GM18861 (cell line): ENCODE measurements at regions not wholly inside any gene's neighbourhood (a gene's known extent, or its start where the extent isn't known, plus 50 kb on each side); places are given as distances from the start of the nearest gene placed in this dataset.
"Not testable (repeated sequence)": the region's sequence is repeated elsewhere in the genome, so short reads cannot be mapped to it uniquely, and the experiment has no call there.

Experiments
- ATAC-seq: cut with Tn5 transposase; IDR thresholded peaks from one replicate; pipeline ENCODE4 v1.9.1; 2021; ENCODE audit not compliant: unreplicated experiment

DNA sequence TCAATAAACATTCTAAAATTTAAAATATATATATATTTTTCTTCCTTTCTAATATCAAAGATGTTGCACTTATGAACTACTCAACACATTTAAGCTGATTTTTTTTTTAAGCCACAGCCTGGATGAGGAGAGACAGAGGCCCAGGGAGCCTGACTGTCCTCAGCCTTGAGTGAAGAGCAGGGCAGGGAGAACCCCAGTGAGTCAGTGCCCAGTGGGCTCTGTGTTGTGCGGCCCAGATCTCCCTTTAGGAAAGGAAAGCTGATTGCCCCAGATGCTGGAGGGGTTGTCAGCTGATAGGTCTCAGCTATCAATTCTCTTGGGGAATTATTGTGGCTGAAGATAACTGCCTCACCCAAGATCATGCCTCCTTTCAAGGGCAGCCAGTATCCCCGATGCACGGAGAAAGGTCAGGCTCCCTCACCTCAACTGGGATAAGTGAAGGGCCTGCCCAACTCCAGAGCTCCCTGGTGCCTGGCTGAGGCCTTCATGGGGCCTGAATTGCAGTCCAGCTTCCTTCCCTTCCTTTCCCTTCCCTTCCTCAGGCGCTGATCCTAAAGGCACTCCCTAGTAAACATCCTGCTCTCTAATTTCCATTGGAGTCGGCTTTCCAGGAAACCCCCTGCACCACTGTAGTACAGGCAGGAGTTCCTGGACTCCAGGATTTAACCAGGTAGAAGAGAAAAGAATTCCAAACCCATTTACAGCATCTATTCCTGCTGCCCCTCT, 106.9 kb upstream of the ATL2 start:
- ATAC-seq = no peak

DNA sequence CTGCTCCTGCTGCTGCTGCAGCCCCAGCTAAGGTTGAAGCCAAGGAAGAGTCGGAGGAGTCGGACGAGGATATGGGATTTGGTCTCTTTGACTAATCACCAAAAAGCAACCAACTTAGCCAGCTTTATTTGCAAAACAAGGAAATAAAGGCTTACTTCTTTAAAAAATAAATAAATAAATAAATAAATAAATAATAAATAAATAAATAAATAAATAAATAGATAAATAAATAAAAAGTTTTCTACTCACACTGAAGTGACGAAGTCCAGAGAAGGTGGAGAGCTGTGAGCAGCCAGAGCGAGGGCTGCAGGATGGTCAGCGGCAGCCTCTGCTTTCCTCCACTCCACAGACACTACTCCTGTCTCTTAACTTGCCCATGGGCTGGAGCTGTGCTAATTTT, 105.6 kb upstream of the ATL2 start:
- not testable (repeated sequence) for ATAC-seq

DNA sequence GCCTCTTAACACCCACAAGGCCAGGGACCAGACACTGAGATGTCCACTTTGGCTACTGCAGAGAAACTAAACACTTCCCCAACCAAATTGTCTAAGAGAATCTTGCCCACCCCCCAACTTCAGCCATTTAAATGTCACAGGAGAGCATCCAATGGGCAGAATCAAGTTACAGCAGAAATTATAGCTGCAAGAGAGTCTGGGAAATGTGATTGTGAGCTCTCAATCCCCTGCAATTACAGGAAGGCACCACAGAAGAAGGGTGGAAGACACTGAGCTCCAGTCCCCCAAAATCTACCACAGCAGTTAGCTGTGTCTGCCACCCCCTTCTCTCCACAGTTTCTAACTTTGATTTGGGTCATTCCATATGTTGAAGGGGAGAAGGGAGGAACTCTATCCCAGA, 103.5 kb upstream of the ATL2 start:
- ATAC-seq = no peak

DNA sequence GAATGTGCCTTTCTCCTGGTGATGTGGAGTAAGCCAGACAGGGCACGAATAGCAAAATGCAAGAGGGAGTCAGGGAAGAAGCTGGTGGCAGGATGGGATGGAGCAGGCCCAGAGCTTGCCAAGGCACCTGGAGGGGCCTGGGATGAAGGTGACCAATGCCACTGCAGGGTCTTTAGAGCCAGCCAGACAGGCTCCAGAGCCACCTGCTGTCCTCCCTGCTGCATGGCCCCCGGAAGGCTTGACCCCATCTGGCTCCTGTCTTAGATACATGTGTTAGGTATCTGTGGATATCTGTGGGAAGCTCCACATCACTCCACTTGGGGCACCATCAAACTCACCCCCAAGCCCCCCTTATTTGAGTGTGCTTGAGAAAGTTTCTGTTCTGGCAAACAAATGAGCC, 99.9 kb upstream of the ATL2 start:
- ATAC-seq = no peak

DNA sequence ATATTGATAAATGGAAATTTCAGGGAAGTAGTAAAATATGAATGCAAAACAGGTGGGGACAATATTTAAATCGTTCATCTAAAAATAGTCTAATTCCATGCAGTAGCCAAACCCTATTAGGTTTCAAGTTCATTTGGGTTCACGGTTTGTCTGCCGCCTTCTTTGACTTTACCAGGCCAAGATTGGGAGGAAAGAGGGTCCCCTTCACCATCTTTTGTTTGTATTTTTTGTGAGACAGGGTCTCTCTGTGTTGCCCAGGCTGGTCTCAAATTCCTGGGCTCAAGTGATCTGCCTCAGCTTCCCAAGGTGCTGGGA, 98.5 kb upstream of the ATL2 start:
- no peak for ATAC-seq

DNA sequence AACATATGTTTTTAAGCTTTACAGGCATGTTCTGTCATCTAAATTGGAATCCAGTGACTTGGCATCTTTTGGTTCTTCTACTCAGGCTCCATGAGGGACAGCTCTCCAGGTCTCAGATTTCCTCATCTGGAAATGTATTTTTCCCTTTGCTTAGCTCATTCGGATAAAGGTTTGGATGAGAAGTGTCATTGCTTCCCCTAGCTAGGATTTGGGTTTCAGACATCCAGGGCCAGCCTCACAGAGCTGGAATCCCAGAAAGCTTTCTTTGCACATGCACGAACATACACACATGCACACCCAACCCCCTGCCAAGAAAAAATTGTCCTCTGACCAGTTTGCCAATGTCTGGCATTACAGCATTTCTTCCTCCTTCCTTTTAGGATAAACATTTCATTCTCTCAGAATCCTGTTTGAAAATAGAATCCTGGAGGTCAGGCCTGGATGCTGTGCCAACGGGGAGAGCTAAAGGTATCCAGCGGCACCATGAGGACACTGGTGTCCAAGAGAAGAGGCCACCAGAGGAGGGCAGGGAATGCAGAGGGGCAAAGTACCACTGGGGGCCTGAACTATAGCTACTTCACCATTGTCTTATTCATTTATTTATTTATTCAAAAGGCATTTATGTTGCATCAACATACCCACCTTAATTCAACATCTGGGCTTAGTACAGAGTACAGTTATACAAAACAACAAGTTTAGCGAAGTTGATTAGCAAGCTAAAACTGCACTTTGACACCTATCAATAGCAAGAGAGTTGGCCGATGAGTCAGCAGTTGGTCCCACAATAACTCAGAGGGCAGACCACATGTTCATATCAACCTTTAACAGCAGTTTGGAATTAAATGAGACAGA, 97.9 kb upstream of the ATL2 start:
- no peak for ATAC-seq

DNA sequence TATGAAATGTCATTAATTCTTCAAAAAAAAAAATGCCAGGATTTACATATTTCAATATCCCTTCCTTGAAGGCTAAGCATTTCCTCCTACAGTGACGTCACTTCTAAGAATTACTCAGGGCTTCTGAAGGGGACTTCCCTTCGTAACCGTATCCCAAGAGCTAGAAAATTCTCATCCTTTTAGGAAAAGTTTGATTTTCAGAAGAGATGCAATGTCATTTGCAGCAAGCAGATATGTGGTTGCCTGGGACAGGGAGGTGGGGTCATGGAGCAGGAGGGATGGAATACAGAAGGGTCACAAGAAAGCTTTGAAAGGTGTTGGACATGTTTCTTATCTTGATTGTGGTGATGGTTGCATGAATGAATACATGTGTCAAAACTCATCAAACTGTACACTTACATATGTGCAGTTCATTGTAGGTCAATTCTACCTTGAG, 97.0 kb upstream of the ATL2 start:
- ATAC-seq = no peak

DNA sequence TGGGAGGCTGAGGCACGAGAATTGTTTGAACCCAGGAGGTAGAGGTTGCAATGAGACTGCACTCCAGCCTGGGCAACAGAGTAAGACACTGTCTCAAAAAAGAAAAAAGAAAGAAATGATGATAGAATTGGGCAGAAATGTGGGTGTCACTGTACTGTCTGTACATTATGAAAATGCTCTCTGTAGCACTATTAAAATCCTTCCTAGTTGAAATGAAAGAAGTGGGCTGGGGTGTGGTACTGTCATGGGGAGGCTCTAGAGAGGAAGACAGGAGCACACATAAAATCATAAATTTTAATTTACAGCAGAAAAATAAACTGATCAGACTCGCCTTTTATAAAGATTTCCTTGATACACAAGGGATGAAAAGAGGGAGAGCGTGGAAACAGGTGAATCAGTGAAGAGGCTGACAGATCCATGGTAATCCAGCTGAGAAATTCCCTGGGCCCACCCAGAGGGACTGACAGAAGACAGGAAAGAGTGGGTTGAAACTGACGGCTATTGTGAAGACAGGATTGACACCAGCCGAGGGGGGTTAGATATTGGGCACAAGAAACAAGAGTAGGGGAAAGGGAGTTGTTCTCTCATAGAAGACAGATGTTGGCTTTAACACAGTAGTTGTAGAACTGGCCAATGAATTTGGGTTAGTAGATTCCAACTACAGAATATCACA, 96.4 kb upstream of the ATL2 start:
- no peak for ATAC-seq

DNA sequence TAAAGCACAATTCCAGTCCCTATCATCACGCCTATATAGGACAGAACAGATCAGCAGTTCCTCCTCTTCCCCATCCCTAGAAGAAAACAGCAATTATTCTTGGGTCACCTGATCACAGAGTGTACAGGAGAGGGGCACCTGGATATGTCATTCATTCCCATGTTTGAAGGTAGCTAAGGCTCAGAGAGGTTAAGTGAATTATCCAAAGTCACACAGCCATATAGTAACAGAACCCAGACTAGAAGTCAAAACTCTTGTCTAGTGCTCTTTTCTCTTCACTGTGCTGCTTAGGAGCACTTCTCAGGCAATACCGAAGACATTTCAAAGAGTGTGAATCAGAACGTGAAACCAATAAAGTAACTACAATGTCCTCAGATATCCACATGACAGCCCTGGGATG, 93.0 kb upstream of the ATL2 start:
- ATAC-seq = no peak

DNA sequence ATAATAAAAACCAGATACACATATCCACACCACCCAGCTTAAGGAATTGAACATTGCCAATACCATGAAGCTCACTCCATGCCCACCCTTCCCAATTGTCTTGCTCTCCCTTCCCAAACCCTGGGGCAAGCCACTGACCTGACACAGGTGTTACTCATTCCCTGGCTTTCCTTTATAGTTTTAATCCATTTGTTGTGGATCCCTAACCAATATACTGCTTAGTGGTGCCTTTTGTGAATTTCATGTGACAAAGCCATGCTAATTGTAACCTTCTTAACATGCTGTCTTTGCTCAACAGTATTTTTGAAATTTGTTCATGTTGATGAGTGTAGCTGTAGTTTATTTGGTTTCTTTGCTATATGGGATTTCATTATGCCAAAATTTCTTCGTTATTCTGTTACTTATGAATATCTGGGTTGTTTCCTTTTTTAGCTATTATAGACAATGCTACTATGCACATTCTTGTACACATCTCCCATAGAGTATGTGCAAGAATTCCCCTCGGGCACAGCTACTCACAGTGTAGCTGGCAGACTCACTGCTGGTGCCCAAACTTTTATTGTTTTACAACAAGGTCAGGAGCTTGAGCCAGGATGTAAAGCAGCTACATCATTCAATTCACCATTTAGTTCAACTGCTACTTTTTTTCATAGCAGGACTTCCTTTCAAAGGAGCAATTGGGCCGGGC, 90.8 kb upstream of the ATL2 start:
- ATAC-seq = no peak

DNA sequence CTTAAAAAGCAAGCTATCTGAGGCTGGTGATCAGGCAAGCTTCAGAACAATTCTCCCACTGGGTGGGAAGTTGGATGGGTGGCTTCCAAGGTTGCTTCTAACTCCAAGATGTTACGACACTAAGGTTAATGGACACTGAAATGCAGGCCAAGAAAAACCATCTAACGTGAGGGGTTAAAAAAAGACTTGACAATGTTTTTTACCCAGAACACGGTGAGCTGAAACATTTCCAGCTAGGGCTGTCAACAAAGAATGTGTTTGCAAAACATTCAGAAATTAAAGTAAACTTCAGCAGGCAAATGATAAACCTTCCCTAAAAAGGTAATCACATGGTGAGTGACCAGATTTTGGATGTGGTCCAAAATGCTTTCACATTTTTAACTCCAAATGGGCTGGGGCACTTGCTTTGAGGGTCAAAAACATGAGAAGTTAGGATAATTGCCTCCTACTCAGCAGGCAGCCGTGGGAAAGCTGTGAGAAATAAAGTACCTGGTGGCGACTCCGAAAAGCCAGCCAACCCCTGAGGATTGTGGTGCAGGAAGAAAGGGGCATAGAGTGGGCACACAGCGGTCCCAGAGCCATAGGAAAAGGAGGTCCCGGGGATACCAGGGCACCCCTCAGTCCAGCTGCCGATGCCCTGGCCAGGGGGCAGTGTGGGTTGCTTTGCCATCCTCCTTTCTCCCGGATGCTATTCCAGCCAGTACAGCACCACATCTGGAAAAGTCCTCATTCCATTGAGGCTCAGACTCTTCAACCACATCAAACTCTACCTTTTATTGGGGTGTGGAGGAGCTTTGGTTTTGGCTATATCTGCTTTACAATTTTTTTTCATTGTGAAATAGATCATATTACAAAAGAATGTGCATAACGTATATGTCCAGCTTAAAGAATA, 90.0 kb upstream of the ATL2 start:
- ATAC-seq = no peak

DNA sequence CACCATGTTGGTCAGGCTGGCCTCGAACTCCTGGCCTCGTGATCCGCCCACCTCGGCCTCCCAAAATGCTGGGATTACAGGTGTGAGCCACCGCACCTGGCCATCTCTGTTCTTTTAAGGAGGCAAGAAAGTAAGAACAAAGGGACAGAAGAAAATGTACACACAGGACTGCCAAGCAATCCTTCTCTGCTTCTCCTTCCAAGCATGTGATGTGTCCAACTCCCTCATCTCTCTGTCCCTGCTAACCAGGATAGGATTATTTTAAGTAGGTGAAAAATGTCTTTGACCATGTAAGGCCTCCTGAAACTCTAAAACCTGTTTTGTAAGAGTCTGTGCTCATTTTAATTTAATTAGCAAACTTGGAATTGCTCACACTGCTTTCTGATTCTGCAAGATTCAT, 89.3 kb upstream of the ATL2 start:
- no peak for ATAC-seq

DNA sequence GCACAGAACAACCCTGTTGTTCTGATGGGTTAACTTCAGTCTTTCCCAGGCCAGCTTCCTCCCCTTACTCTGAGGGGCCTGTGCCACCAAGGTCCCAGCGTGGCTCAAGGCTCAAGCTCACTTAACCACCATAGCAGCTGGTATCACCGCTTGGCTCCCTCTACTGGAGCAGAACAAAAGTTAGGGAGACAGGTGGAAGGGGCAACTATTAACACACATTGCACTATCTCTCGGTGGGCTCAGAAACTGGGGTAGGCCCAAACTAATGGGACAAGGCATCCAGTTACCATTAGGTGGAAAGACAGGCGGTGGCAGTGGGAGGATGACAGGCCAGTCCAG, 88.7 kb upstream of the ATL2 start:
- ATAC-seq = no peak

DNA sequence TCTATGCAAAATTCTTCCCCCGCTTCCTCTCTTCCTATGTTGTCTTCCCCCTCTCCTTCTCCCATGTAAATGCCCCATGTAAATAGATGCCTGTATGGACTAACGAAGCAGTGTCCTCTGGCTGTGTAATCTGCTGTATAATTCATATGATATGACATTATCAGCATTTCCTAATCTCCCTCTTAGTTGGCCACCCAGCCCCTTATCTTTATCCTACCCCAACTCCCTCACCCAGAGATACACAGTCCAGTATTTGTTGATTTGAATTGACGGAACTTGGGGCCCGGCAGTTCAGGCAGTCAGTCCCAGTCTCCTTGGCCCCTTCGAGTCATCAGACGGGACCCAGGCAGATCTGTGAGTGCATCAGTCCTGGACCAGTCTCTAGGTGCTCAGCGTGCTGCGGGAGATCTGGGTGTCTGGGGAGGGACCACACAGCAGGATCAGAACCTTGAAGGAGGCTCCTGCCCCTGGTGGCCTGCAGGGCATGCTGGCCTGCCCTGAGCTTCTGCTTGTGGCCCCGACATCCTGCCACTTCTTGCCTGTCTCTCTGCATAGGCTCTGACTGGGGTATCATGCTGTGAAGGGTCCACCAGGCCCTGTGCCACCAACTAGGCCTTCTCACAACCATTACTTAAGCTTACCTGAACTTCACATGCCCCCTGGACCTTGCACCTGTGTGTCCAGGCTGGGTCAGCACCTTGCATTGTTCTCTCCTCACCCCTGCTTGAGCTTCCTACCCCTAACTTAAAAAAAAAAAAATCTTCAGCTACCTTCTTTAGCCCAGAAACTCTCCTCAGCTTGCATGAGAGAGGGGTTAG, 88.1 kb upstream of the ATL2 start:
- ATAC-seq = no peak

DNA sequence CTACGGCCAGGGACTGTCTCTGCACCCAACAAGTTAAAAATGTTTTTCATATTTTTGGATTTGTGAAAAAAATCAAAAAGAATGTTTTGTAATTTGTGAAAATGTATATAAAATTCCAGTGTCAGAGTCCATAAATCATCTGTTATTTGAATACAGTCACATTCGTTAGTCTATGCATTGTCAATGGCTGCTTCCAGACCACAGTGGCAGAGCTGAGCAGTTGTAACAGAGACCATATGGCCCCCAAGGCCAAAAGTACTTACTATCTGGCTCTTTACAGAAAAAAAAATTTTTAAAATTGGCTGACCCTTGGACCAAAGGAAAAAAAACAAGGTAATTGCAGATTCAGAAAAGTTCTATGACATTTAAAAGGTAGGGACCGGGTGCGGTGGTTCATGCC, 86.7 kb upstream of the ATL2 start:
- no peak for ATAC-seq

DNA sequence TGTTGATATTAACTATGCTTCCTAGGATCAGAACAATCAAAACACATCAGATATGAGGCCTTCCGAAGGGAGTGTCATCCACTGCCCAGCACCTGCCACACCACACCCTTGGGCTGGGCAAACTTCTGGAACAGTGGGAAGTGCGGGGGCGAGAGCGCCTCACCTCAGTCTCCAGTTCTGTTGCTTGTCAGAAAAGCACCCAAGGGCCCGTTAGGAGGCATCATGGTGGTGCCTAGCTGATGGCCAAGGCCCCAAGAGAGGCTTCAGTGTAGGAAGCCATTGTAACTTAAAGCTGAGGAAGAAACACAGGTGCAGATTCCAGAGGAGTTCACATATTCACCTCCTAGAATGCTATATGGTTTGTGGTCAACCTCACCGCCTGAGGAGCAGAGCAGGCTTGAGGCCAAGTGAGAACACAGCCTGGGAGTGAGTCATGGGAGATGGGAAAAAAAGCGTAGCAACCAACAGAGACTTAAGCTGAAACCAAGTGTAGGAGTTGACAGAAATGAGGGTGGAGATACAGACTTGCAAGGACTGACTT, 85.1 kb upstream of the ATL2 start:
- no peak for ATAC-seq

DNA sequence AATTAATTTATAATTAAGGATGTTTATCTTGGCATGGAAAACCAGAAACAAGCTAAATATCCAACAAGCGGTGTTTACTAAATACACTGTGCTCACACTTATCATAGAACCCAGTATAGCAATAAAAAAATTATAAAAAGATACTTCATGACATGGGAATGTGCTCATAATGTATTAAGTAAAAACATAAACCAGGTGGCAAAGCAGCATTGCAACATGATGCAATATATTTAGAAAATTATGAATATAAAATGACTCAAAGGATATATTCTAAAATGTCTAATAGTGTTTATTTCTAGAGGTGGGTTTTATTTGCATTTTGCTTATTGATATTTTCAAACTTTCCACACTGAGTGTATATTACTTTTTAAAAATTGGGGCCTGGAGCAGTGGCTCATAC, 84.4 kb upstream of the ATL2 start:
- ATAC-seq = no peak

DNA sequence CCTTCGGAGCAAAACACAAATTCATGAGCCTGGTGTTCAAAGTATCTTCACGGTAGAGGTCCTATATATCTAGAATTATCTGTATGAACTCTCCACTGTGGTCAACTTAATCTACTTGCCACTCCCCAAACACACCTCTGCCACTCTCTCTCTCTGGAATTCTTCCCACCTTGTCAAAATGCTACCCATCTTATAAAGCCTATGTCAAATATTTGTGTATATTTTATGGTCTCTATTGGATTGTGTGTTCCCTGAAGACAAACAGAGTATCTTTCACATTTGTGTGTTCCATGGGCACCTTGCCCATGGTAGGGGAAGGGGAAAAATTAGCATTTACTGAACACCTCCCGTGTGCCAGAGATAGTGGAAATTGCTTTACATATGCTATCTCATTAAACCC, 83.2 kb upstream of the ATL2 start:
- ATAC-seq = no peak

DNA sequence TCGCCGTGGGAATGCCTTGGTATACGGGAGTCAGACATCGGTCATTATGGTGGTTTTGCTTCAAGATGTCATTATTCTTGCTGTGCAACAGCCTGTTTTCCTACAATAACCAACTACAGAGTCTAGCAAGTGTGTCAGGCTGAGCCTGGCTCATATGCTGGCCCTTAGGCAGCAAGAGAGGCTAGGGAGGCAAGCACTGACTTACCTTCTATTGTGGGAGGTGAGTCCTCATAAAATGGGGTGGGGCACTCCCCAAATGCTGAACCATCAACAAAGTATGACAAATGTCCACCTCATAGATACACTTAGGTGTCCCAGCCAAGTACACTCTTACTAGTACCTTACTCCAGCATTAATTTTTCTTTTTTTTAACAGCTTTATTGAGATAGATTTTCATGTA, 77.0 kb upstream of the ATL2 start:
- ATAC-seq = no peak

DNA sequence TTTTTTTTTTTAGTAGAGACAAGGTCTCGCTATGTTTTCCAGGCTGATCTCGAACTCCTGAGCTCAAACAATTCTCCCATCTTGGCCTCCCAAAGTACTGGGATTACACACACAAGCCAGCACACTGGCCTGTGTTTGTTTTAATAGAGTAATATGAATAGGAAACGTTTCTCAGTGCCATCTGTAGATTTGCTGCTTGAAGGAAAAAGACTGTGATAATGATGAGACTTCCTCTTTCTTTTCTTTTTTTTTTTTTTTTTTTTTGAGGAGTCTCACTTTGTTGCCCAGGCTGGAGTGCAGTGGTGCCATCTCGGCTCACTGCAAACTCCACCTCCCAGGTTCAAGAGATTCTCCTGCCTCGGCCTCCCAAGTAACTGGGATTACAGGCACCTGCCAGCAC, 74.7 kb upstream of the ATL2 start:
- not testable (repeated sequence) for ATAC-seq
